Left kidney (tissue), 1 donor: ENCODE measurements at regions not wholly inside any gene's neighbourhood (a gene's known extent, or its start where the extent isn't known, plus 50 kb on each side); places are given as distances from the start of the nearest gene placed in this dataset.
"Not testable (repeated sequence)": the region's sequence is repeated elsewhere in the genome, so short reads cannot be mapped to it uniquely, and the experiment has no call there.

ENCODE experiments used
- DNase-seq: peaks from one replicate; pipeline ENCODE4 v3.0.0-alpha.2; 2013

- DNase-seq: no peak
Observed at GRCh38 chr6:25186919-25187318, 92.3 kb upstream of the CARMIL1 start.

- no peak for DNase-seq
Observed at GRCh38 chr6:25188232-25188631, 90.9 kb upstream of the CARMIL1 start.

DNA sequence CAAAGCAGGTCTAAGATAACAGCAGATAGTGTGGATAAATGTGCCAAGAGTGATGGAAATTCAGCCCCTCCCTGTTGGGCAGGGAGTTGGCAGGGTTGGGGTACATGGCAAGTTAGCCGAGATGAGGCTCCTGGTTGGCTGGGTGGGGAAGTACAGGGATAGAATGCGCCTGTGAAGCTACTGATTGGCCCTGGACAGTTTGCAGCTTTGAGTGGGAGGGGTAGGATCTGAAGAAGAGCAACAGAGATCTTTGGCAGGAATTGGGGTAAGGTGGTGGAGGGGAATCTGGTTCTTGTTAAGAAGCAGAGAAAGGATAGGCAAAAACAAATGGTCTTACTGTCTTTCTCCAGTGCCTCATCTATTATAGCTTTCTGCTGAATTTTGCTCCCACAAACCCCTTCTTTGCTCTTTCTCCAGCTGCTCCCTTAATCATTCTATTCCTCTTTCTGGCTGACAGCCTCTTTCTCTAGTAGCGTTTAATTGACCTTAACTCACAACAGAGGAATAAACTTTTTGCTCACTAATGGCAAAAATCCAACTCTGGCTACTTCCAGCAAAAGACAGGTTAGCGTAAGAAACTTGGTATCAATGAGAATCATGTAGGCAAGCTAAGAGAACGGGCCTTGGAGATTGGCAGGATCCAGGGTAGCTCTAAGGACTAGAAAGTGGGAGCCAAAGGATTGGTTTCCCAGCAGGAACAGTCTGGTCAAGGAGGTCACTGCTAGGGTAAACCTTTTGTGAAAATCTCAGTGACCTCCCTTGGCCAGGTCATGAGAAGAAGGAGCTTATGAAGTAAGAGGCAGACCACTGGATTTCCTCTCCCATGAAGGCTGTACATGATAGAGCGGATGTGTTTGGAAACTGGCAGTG lies 86.3 kb upstream of the CARMIL1 start:
- no peak for DNase-seq

DNA sequence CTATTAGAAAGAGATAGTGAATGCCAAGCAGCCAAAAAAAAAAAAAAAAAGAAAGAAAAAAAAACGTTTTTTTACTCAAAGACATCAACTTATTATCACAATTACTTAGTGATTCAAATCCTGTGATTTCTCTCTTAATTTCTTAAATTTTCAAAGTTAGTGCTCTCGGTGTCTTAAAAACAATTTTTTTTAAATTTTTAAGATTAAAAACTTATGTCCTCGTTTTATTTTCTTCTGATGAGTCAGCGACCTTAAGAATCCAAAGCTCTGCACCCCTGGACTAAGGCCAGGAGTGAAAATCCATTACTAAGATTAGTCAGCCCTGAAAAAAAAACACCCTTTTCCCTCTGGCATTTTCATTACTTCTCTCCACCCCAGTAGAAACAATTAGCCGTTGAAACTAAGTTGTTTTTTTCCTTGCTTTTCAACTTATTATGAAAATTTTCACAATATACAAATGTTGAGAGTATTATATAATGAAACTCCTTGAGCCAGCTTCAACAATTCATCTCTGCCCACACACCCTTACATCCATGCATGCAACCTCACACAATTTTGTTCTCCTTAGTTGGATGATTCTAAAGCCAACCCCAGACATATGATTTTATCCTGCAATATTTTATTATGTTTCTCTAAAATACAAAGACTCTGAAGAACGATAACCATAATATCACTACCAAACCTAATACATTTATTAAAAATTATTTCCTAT lies 85.6 kb upstream of the CARMIL1 start:
- DNase-seq: peak; percentile 36

GRCh38 chr6:25194172-25194678 lies 84.9 kb upstream of the CARMIL1 start:
- no peak for DNase-seq

DNA sequence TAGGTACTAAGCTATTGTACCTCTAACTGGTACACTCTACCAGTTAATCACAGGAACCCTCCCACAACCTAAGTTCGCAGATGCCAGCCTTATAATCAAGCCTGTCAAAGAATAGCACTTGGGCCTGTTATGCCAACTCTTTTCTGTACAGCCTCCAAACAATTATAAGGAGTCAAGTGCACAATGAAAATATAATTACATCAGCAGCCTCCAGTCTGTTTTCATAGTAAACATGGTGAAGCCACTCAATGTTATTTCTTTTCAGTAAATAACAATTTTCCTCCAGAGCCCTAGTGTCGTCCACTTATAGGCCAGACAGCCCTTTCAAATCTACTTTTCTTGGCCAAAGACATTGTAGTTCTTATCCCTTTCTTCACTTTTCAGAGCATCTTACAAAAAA lies 82.7 kb upstream of the CARMIL1 start:
- DNase-seq: no peak

DNA sequence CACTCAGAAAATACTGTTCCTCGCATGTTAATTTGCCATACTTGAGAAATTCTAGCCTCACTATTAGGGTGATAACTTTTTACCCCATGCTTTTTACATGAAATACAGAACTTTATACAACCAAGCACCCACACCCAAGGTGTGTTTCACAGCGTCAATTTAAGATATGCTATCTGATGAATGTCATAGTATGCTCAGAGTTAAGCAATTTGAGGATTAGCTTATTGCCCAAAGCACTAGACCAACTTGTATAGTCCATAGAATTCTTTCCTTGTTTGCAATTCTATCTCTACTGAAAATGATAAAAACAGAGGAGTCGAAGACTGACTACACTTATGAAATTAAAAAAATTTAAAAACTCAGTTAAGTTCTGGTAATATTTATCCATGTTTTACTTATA lies 82.1 kb upstream of the CARMIL1 start:
- DNase-seq: no peak

DNA sequence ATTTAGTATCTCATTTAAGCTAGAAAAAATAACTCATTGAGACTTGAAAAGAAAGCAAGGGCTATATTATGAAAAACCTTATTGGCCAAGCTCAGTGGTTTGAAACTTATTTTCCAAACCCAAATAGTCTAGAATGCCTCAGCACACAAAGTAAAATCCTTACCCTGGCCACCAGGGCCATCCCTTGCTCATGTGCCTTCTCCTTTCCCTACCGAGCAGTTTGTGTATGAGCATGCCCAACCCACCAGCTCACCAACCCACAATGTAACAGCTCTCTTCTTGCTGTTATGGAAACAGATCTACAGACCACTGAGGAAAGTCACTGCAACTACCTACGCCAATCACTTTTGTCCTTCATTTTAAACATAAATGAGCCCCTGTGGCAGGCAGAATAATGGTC lies 79.6 kb upstream of the CARMIL1 start:
- DNase-seq: no peak

GRCh38 chr6:25202504-25202903 lies 76.7 kb upstream of the CARMIL1 start:
- no peak for DNase-seq

- no peak for DNase-seq
Observed at GRCh38 chr6:25205629-25206028, 73.5 kb upstream of the CARMIL1 start.

GRCh38 chr6:25207453-25208155 lies 71.6 kb upstream of the CARMIL1 start:
- DNase-seq: not testable (repeated sequence)

- DNase-seq: no peak
Observed at GRCh38 chr6:25215881-25216280, 63.3 kb upstream of the CARMIL1 start.

- DNase-seq: no peak
Observed at GRCh38 chr6:25217302-25217701, 61.9 kb upstream of the CARMIL1 start.

- DNase-seq: no peak
Observed at GRCh38 chr6:25217829-25218228, 61.3 kb upstream of the CARMIL1 start.

DNA sequence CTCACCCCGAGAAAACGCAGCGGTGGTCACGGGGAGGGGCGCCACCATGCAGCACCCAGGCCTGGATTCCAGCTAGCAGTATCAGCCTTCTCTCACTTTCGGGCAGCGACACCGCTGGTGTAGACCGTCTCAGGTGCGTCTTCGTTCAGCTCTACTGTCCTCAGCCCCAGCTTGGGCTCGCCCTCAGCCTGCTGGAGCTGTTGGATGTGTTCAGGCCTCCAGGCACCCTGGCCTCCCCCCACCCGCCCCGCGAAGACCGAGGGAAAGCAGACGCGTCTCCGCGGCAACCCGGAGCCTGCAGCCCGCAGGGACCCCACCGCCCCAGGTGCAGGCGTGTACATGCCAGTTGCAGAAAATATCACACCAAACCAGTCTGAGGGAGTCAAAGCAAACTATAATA lies 60.8 kb upstream of the CARMIL1 start:
- DNase-seq: no peak

GRCh38 chr6:25219216-25219916 lies 59.8 kb upstream of the CARMIL1 start:
- DNase-seq: no peak

DNA sequence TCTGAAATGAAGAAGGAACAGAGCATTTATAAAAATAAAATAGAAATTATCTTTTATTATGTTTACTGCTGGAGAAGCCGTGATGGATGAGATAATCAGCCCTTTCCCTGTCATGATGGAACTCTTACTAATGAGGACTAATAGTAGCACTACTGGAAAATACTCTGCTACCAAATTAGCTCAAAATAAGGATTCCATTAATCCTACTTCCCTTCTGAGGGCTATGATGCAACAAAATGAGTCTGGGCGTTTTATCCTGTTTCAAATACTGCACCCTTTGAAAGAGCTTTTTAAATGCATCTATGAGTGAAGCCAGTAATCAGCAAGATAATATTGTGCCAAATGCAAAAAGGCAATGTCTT lies 59.3 kb upstream of the CARMIL1 start:
- DNase-seq: no peak

- no peak for DNase-seq
Observed at GRCh38 chr6:25220857-25221256, 58.3 kb upstream of the CARMIL1 start.

DNA sequence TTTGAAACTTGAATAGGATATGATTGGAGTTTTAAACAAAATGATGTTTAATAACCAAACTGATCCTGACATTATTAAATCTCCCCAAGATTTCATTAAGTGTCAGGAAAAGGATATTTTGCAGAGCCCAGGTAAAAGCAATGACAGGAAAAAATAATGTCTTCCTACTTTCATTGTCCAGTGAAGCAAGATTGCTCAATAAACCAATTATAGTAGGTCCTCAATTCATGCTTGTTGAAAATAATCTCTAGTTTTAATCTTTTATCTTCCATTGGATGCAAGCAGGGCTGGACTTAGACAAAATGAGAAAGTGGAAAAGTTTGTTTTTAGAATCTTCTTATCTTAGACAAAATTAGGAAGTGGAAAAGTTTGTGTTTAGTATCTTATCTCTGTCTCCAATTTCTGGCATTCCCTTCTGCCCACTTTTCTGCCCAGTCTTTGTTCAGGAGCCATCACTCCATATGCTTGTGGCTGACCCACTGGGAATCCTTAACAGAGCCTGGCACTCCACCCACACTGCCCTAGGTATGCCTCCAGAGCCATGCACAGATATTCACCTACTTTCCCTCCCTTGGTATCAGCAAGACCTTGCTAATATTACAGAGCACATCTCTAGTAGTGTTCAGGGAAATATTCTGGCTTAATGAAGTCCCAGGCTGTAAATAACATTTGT lies 57.0 kb upstream of the CARMIL1 start:
- DNase-seq: no peak

- peak; percentile 76 for DNase-seq
Observed at GRCh38 chr6:25223490-25223991, 55.6 kb upstream of the CARMIL1 start.

GRCh38 chr6:25224242-25224641 lies 54.9 kb upstream of the CARMIL1 start:
- DNase-seq: no peak
